ENCODE measurements at regions not wholly inside any gene's neighbourhood (a gene's known extent, or its start where the extent isn't known, plus 50 kb on each side); places are given as distances from the start of the nearest gene placed in this dataset.

DNA sequence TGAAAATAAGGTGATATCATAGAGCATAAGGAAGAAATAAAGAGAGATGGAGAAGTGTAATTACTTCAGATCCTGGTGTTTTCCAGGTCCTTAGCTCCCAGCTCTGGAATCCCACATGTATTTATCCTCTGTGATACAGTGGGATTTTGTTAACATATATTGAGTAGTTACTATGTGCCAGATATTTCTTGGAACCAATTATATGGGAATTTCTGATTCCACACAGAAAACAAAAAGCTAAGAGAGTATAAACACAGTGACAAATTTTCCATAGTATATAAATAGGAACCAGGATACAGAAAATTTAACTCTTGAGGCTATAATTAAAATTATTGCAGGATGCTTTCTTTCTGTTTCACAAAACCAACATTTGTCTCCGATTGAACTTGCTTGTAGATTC, 1067.5 kb downstream of the PCDH7 start:
- H3K9me3 Mint-ChIP-seq = peaks cover 0 to 3% (median 0%) of the 10 kb centered on the region in 7 donors
- WGBS (ENCODE audit: insufficient coverage) = no CpG with 5 or more reads among the region's 1 CpG
- no peaks in the 10 kb centered on the region for H3K27me3 ChIP-seq (ENCODE audit: control insufficient read depth in 2 of 2, insufficient read depth in 2 of 2, low read length in 2 of 2)
- no peak overlapping the region for H3K27ac Mint-ChIP-seq
- no peak overlapping the region for H2AFZ ChIP-seq (ENCODE audit: insufficient read depth, low read depth, low read length, poor library complexity, severe bottlenecking)
- no peaks in the 10 kb centered on the region for H3K36me3 Mint-ChIP-seq
- no peak overlapping the region for H3K4me2 ChIP-seq (replicated peaks; ENCODE audit: extremely low read depth, low read length, poor library complexity, severe bottlenecking)
- no peaks in the 10 kb centered on the region for H3K9me3 ChIP-seq (replicated peaks in 1 of 2; ENCODE audit: control insufficient read depth in 1 of 2, insufficient read depth in 1 of 2, low read length in 2 of 2)
- TF ChIP-seq, protein P1, sequence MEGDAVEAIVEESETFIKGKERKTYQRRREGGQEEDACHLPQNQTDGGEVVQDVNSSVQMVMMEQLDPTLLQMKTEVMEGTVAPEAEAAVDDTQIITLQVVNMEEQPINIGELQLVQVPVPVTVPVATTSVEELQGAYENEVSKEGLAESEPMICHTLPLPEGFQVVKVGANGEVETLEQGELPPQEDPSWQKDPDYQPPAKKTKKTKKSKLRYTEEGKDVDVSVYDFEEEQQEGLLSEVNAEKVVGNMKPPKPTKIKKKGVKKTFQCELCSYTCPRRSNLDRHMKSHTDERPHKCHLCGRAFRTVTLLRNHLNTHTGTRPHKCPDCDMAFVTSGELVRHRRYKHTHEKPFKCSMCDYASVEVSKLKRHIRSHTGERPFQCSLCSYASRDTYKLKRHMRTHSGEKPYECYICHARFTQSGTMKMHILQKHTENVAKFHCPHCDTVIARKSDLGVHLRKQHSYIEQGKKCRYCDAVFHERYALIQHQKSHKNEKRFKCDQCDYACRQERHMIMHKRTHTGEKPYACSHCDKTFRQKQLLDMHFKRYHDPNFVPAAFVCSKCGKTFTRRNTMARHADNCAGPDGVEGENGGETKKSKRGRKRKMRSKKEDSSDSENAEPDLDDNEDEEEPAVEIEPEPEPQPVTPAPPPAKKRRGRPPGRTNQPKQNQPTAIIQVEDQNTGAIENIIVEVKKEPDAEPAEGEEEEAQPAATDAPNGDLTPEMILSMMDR (IDR thresholded peaks at IDR 0.05) = no peak
- H3K27me3 Mint-ChIP-seq (ENCODE audit: low read depth in 3 of 3) = no peaks in the 10 kb centered on the region
- H3K79me2 ChIP-seq (ENCODE audit: insufficient read depth, low read length) = no peaks in the 10 kb centered on the region
- H3K4me3 ChIP-seq (replicated peaks in 1 of 3; ENCODE audit: low read depth in 2 of 3, low read length in 3 of 3) = no peak overlapping the region
- no peak overlapping the region for H3K9ac ChIP-seq (ENCODE audit: insufficient read depth, low read length, poor library complexity, severe bottlenecking)
- no peak overlapping the region for H3K4me3 Mint-ChIP-seq
- H3K36me3 ChIP-seq (replicated peaks in 1 of 2; ENCODE audit: control insufficient read depth in 1 of 2, insufficient read depth in 2 of 2, low read length in 2 of 2) = no peaks in the 10 kb centered on the region
- H3K27ac ChIP-seq (ENCODE audit: low read depth in 1 of 2, low read length in 2 of 2) = no peak overlapping the region
- no peaks in the 10 kb centered on the region for H4K20me1 ChIP-seq (ENCODE audit: insufficient read depth, low read length)
- DNase-seq = no peak
- peaks cover 0 to 2% of the 10 kb centered on the region in 2 donors for H3K4me1 ChIP-seq (ENCODE audit: control insufficient read depth in 1 of 2, insufficient read depth in 2 of 2, low read length in 2 of 2)
- H3K4me1 Mint-ChIP-seq = peaks cover 3% of the 10 kb centered on the region
- intact Hi-C loops (cut with micrococcal nuclease) = no loop called here

DNA sequence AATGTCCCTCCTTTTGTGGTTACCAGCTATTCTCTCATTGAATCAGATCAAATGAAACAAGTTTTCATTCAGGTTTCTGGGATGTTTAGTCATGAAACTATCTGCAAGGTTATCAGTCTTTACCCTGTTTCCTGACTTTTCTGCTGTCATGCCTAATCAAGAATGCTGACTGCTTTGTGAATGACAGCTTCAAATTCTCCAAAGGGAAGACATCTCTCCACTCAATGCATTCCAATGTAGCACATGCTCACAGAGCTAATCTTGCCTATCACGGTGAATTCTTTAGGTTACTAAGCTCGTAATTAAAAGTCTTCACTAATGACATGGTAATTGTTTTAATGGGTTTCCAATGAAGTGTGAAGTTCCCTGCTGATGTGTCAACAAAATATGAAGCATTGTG, 1068.5 kb downstream of the PCDH7 start:
- WGBS (ENCODE audit: insufficient coverage) = no CpG with 5 or more reads among the region's 2 CpGs
- Histone ChIP-seq H3K4me3 (replicated peaks in 1 of 3; ENCODE audit: low read depth in 2 of 3, low read length in 3 of 3) (no peak overlapping the region), H4K20me1 (ENCODE audit: insufficient read depth, low read length) (no peaks in the 10 kb centered on the region), H3K79me2 (ENCODE audit: insufficient read depth, low read length) (no peaks in the 10 kb centered on the region), H2AFZ (ENCODE audit: insufficient read depth, low read depth, low read length, poor library complexity, severe bottlenecking) (no peak overlapping the region), H3K27me3 (ENCODE audit: control insufficient read depth in 2 of 2, insufficient read depth in 2 of 2, low read length in 2 of 2) (no peaks in the 10 kb centered on the region), H3K4me2 (replicated peaks; ENCODE audit: extremely low read depth, low read length, poor library complexity, severe bottlenecking) (no peak overlapping the region), H3K9me3 (replicated peaks in 1 of 2; ENCODE audit: control insufficient read depth in 1 of 2, insufficient read depth in 1 of 2, low read length in 2 of 2) (no peaks in the 10 kb centered on the region), H3K4me1 (ENCODE audit: control insufficient read depth in 1 of 2, insufficient read depth in 2 of 2, low read length in 2 of 2) (peaks cover 0 to 2% of the 10 kb centered on the region in 2 donors), H3K27ac (ENCODE audit: low read depth in 1 of 2, low read length in 2 of 2) (no peak overlapping the region), H3K36me3 (replicated peaks in 1 of 2; ENCODE audit: control insufficient read depth in 1 of 2, insufficient read depth in 2 of 2, low read length in 2 of 2) (no peaks in the 10 kb centered on the region), H3K9ac (ENCODE audit: insufficient read depth, low read length, poor library complexity, severe bottlenecking) (no peak overlapping the region)
- H3K27me3 Mint-ChIP-seq (ENCODE audit: low read depth in 3 of 3) = no peaks in the 10 kb centered on the region
- H3K9me3 Mint-ChIP-seq = peaks cover 0 to 2% (median 0%) of the 10 kb centered on the region in 7 donors
- no peak overlapping the region for H3K27ac Mint-ChIP-seq
- no peak for DNase-seq
- intact Hi-C loops (cut with micrococcal nuclease) = no loop called here
- H3K36me3 Mint-ChIP-seq = no peaks in the 10 kb centered on the region
- no peak overlapping the region for H3K4me3 Mint-ChIP-seq
- TF ChIP-seq, protein P1 (IDR thresholded peaks at IDR 0.05) = no peak
- peaks cover 3% of the 10 kb centered on the region for H3K4me1 Mint-ChIP-seq
